ENCODE measurements at regions not wholly inside any gene's neighbourhood (a gene's known extent, or its start where the extent isn't known, plus 50 kb on each side); places are given as distances from the start of the nearest gene placed in this dataset.

- no peak for TF ChIP-seq POLR2A (IDR thresholded peaks at IDR 0.05; ENCODE audit: low read length)
- TF ChIP-seq GATA1 (IDR thresholded peaks at IDR 0.05; ENCODE audit: low read depth, low read length), result no peak
Measured at GRCh38 chr9:28841775-28842174, 1268.5 kb upstream of the C9orf72 start.

Measured in erythroblast (primary cell).